HEK293 (cell line): ENCODE measurements at regions not wholly inside any gene's neighbourhood (a gene's known extent, or its start where the extent isn't known, plus 50 kb on each side); places are given as distances from the start of the nearest gene placed in this dataset.

Source experiments
- CTCF ChIA-PET: fragments of 350-600 bp; formaldehyde crosslinking; extraction: SDS; loops from one replicate; lab custom pipeline; 2021; ENCODE audit warnings: antibody characterized with exemption; lab: Yijun Ruan, JAX
- POLR2A ChIA-PET: fragments of 300-600 bp; formaldehyde crosslinking; extraction: SDS; loops from one replicate; lab custom pipeline; 2020; ENCODE audit warnings: antibody characterized with exemption, inconsistent platforms; lab: Yijun Ruan, JAX
- H3K27ac ChIP-seq: fragments of 200-500 bp; sonication (Bioruptor generic); 2 replicates; pipeline ENCODE4 v1.5.1; 2014; ENCODE audit warnings: low read depth, low read length, control low read depth, inconsistent platforms; ENCODE audit errors: extremely low read depth
- H3K36me3 ChIP-seq, 2 experiments: fragments of 200-500 bp in 1 of 2; sonication (Bioruptor generic) in 1 of 2; 1 replicate in 1 of 2; 2 replicates in 1 of 2; pipeline ENCODE4 v1.5.1; 2014 to 2017; ENCODE audit warnings: inconsistent platforms in 2 of 2, low read length in 2 of 2; ENCODE audit not compliant: control insufficient read depth in 2 of 2, insufficient read depth in 1 of 2
- H3K4me1 ChIP-seq: fragments of 200-500 bp; sonication (Bioruptor generic); 2 replicates; pipeline ENCODE4 v1.5.1; 2014; ENCODE audit warnings: mild to moderate bottlenecking, low read length, inconsistent platforms; ENCODE audit not compliant: control insufficient read depth, insufficient read depth
- H3K4me3 ChIP-seq: 2 replicates; pipeline ENCODE4 v1.5.1; 2011; ENCODE audit warnings: low read depth, mild to moderate bottlenecking, control low read depth, low read length, moderate library complexity
- H3K9me3 ChIP-seq: fragments of 200-500 bp; sonication (Bioruptor generic); 2 replicates; pipeline ENCODE4 v1.5.1; 2014; ENCODE audit warnings: low read depth, low read length, inconsistent platforms; ENCODE audit not compliant: control insufficient read depth, insufficient read depth
- GLIS1 ChIP-seq: fragments of 450-650 bp; formaldehyde crosslinking; IDR thresholded peaks from 2 replicates; pipeline ENCODE4 v1.5.1; 2016; ENCODE audit warnings: missing biosample characterization, missing genetic modification characterization
- KLF16 ChIP-seq: fragments of 450-650 bp; formaldehyde crosslinking; IDR thresholded peaks from 2 replicates; pipeline ENCODE4 v1.5.1; 2017; ENCODE audit warnings: missing biosample characterization, missing genetic modification characterization
- SALL2 ChIP-seq: fragments of 450-650 bp; formaldehyde crosslinking; IDR thresholded peaks from 2 replicates; pipeline ENCODE4 v1.5.0; 2017; ENCODE audit warnings: missing biosample characterization, mild to moderate bottlenecking, missing genetic modification characterization, borderline replicate concordance
- SP7 ChIP-seq: fragments of 450-650 bp; formaldehyde crosslinking; IDR thresholded peaks from 2 replicates; pipeline ENCODE4 v1.5.1; 2016; ENCODE audit warnings: missing biosample characterization, missing genetic modification characterization
- TRIM28 ChIP-seq: IDR thresholded peaks from 2 replicates; pipeline ENCODE4 v1.6.1; 2011; ENCODE audit warnings: low read length, control low read depth, borderline replicate concordance
- ZFP37 ChIP-seq: fragments of 450-650 bp; formaldehyde crosslinking; IDR thresholded peaks from 2 replicates; pipeline ENCODE4 v1.5.1; 2016; ENCODE audit warnings: missing biosample characterization, missing genetic modification characterization
- ZNF16 ChIP-seq: fragments of 450-650 bp; formaldehyde crosslinking; IDR thresholded peaks from 2 replicates; pipeline ENCODE4 v1.5.1; 2016; ENCODE audit warnings: low read depth, missing biosample characterization, missing genetic modification characterization
- ZNF174 ChIP-seq: fragments of 450-650 bp; formaldehyde crosslinking; IDR thresholded peaks from 2 replicates; pipeline ENCODE4 v1.5.0; 2017; ENCODE audit warnings: missing biosample characterization, mild to moderate bottlenecking, missing genetic modification characterization
- ZNF302 ChIP-seq: fragments of 450-650 bp; formaldehyde crosslinking; IDR thresholded peaks from 2 replicates; pipeline ENCODE4 v1.5.1; 2016; ENCODE audit warnings: missing biosample characterization, missing genetic modification characterization, low read depth
- ZNF350 ChIP-seq: fragments of 450-650 bp; formaldehyde crosslinking; IDR thresholded peaks from 2 replicates; pipeline ENCODE4 v1.5.0; 2017; ENCODE audit warnings: missing biosample characterization, mild to moderate bottlenecking, missing genetic modification characterization
- ZNF362 ChIP-seq: fragments of 450-650 bp; formaldehyde crosslinking; IDR thresholded peaks from 2 replicates; pipeline ENCODE4 v1.5.1; 2016; ENCODE audit warnings: missing biosample characterization, missing genetic modification characterization
- ZNF394 ChIP-seq: fragments of 450-650 bp; formaldehyde crosslinking; IDR thresholded peaks from 2 replicates; pipeline ENCODE4 v1.5.1; 2016; ENCODE audit warnings: missing biosample characterization, missing genetic modification characterization, mild to moderate bottlenecking, moderate library complexity, borderline replicate concordance
- ZNF426 ChIP-seq: fragments of 450-650 bp; formaldehyde crosslinking; IDR thresholded peaks from 2 replicates; pipeline ENCODE4 v1.5.1; 2017; ENCODE audit warnings: missing biosample characterization, missing genetic modification characterization, mild to moderate bottlenecking, inconsistent platforms, moderate library complexity
- ZNF510 ChIP-seq: fragments of 450-650 bp; formaldehyde crosslinking; IDR thresholded peaks from 2 replicates; pipeline ENCODE4 v1.5.1; 2018; ENCODE audit warnings: mild to moderate bottlenecking, missing genetic modification characterization, missing biosample characterization; ENCODE audit not compliant: insufficient replicate concordance
- ZNF549 ChIP-seq: fragments of 450-650 bp; IDR thresholded peaks from 2 replicates; pipeline ENCODE4 v1.5.1; 2018; ENCODE audit warnings: missing biosample characterization, missing genetic modification characterization, mild to moderate bottlenecking, inconsistent platforms, moderate library complexity
- ZNF639 ChIP-seq: fragments of 450-650 bp; formaldehyde crosslinking; IDR thresholded peaks from 2 replicates; pipeline ENCODE4 v1.5.1; 2016; ENCODE audit warnings: missing biosample characterization, missing genetic modification characterization
- ZNF658 ChIP-seq: fragments of 450-650 bp; formaldehyde crosslinking; IDR thresholded peaks from 2 replicates; pipeline ENCODE4; 2016; ENCODE audit warnings: missing biosample characterization, missing genetic modification characterization
- ZSCAN16 ChIP-seq: fragments of 450-650 bp; formaldehyde crosslinking; IDR thresholded peaks from 2 replicates; pipeline ENCODE4 v1.5.1; 2016; ENCODE audit warnings: missing biosample characterization, missing genetic modification characterization
- ZSCAN23 ChIP-seq: fragments of 450-650 bp; formaldehyde crosslinking; IDR thresholded peaks from 2 replicates; pipeline ENCODE4 v1.5.1; 2016; ENCODE audit warnings: missing biosample characterization, missing genetic modification characterization
- ZSCAN4 ChIP-seq: fragments of 450-650 bp; formaldehyde crosslinking; IDR thresholded peaks from 2 replicates; pipeline ENCODE4 v1.5.1; 2017; ENCODE audit warnings: missing biosample characterization, missing genetic modification characterization

DNA sequence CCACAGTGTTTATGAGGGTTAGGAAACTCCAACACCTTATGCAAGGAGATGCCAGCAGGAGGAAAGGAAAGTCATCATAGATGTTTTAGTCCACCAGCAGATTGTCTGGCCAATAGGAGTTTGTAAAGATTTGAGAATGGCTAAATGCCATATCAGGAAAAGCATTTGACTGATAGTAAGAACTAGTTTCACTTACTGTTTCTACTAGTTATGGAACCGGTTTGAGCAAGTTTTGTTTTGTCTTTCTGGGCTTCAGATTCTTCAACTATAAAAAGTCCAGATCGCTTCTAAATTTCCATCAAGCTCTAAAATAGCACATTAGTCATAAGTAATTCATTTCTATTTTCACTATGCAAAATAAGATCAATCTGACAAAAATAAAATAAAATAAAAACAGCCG is 254.8 kb upstream of the TMCO5A start:
- Histone ChIP-seq H3K4me3 (no peak overlapping the region), H3K9me3 (no peaks in the 10 kb centered on the region), H3K27ac (no peak overlapping the region), H3K4me1 (no peaks in the 10 kb centered on the region)
- CTCF ChIA-PET = no interaction called here
- POLR2A ChIA-PET = no interaction called here
- TF ChIP-seq ZSCAN4 (tag by site-specific recombination) (no peak), ZNF426 (tag by site-specific recombination) (no peak), ZNF174 (tag by site-specific recombination) (no peak)
- TF ChIP-seq, all 188 proteins: peak for 0
- no peaks in the 10 kb centered on the region for H3K36me3 ChIP-seq

GRCh38 chr15:37682304-37682703 is 252.1 kb upstream of the TMCO5A start:
- Histone ChIP-seq H3K27ac (no peak overlapping the region), H3K9me3 (no peaks in the 10 kb centered on the region), H3K4me1 (no peaks in the 10 kb centered on the region), H3K4me3 (no peak overlapping the region), H3K36me3 (no peaks in the 10 kb centered on the region)
- ChIA-PET CTCF (interaction anchor here (0.6 kb wide), 1 partner anchor 153 kb away, joined by 4 read pairs; no protein-coding TSS in a partner anchor), POLR2A (no interaction called here)
- no peak for TF ChIP-seq TRIM28
- TF ChIP-seq GLIS1 (tag by site-specific recombination) = no peak
- no peak for TF ChIP-seq ZSCAN23
- TF ChIP-seq ZNF549 (tag by site-specific recombination) = no peak
- no peak for TF ChIP-seq SP7
- no peak for TF ChIP-seq ZNF174 (tag by site-specific recombination)
- TF ChIP-seq ZSCAN16 = no peak
- no peak for TF ChIP-seq ZNF639 (tag by site-specific recombination)
- TF ChIP-seq SALL2 = no peak
- TF ChIP-seq ZNF362 (tag by site-specific recombination) = no peak
- no peak for TF ChIP-seq ZNF658 (tag by site-specific recombination)
- TF ChIP-seq ZFP37 = no peak
- TF ChIP-seq ZNF394 = no peak
- TF ChIP-seq ZNF350 (tag by site-specific recombination) = no peak
- no peak for TF ChIP-seq KLF16 (tag by site-specific recombination)
- TF ChIP-seq ZSCAN4 (tag by site-specific recombination) = no peak
- no peak for TF ChIP-seq ZNF16 (tag by site-specific recombination)
- TF ChIP-seq ZNF302 = no peak
- no peak for TF ChIP-seq ZNF510 (tag by site-specific recombination)
